ENCODE measurements at regions not wholly inside any gene's neighbourhood (a gene's known extent, or its start where the extent isn't known, plus 50 kb on each side); places are given as distances from the start of the nearest gene placed in this dataset.

DNA sequence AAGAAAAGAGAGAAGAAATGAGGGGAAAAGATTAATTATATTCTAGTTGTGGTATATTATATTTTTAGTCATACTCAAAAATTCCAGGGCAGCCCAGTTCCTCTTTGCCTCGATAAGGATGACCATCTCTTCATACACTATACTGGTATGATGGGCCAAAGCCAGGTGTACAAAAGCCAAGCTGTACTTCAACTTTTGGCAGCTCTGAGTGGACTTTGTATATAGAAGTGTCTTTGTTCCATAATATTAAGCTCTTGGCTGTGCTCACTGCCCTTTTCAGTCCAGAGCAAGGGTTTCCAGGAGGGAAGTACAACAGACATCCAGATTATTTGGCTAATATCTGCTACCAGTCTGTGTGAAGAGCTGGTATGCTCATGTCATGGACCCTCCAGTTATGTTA, 934.3 kb upstream of the CDH10 start:
- TF ChIP-seq, protein P1, sequence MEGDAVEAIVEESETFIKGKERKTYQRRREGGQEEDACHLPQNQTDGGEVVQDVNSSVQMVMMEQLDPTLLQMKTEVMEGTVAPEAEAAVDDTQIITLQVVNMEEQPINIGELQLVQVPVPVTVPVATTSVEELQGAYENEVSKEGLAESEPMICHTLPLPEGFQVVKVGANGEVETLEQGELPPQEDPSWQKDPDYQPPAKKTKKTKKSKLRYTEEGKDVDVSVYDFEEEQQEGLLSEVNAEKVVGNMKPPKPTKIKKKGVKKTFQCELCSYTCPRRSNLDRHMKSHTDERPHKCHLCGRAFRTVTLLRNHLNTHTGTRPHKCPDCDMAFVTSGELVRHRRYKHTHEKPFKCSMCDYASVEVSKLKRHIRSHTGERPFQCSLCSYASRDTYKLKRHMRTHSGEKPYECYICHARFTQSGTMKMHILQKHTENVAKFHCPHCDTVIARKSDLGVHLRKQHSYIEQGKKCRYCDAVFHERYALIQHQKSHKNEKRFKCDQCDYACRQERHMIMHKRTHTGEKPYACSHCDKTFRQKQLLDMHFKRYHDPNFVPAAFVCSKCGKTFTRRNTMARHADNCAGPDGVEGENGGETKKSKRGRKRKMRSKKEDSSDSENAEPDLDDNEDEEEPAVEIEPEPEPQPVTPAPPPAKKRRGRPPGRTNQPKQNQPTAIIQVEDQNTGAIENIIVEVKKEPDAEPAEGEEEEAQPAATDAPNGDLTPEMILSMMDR (conservative IDR thresholded peaks at IDR 0.05; ENCODE audit: low read depth, low read length) = no peak
- no peak for TF ChIP-seq EZH2 (IDR thresholded peaks at IDR 0.05; ENCODE audit: borderline replicate concordance, low read depth, low read length, poor library complexity, severe bottlenecking)

All from A673 (cell line).